ENCODE measurements at regions not wholly inside any gene's neighbourhood (a gene's known extent, or its start where the extent isn't known, plus 50 kb on each side); places are given as distances from the start of the nearest gene placed in this dataset.

DNA sequence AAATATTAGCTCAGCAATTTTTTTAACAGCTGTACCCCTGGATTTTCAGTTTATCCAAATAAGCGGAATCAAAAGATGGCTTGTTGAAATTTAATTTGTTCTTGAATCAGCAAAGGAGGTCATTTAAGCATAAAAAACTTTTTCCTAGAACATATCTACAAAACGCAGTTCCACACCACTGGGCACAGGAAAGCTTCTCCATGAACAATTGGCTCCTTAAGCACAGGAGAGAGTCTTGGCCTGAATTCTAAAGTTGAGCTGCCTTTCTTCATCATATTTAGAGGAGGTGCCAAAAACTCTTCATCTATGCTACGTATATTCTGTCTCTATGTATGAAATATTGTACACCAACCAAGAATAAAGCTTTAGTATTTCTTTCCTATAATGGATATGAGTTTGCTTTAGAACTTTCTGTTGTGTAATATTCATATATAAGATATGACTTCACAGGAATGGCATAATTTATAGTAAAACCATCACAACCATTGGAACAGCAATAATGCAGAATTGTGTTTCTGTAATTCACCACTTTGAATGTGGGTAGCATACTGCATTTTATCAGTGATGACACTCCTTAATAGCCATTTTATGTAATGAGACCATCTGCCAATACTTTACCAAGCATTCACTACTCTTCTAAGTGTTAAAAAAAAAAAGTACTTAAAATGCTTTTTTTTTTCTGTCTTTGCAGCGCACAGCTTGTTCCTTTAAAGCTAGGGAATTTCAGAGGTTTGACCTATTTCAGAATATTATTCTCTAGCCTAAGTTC is 263.7 kb downstream of the SLITRK6 start:
- no peak for DNase-seq

- DNase-seq = no peak
Measured at GRCh38 chr13:85533911-85534310, 265.3 kb downstream of the SLITRK6 start.

DNA sequence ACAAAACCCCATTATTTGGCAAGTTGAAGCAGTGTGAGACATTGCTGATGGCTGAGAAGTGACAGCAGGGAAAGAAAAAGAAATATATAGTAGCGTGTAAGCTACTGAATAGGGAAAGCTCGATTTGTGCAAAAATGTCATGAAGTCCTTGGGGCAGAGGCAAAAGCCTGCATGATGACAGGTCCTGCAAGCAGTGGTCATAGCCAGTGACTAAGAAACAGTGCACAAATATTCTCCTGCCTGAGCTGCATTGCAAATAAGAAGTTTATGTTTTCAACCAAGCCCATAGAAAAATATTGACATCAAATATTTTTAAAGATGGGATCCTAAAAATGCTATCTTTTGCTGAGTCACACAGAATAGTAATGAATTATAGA is 270.0 kb downstream of the SLITRK6 start:
- no peak for DNase-seq

GRCh38 chr13:85528491-85529217 is 270.6 kb downstream of the SLITRK6 start:
- peak; percentile 68 for DNase-seq

DNA sequence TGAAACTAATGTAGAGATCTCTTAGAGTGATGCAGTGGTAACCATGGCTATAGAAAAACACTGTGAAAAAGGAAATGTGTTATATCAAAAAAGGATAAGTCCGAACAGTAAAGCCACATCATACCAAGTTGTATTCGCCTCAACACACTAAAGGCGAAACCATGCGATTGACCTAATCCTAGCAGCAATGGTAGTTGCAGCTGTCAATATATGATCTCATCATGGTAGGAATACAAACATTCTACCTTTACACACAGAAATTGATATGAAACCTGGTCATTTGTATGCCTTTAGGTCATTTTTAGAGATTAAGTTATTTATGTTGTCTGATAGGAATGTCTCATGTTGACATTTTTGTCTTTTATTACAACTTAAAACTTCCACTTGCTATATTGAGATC is 271.9 kb downstream of the SLITRK6 start:
- peak; percentile 79 for DNase-seq

GRCh38 chr13:85525411-85525810 is 273.8 kb downstream of the SLITRK6 start:
- DNase-seq = no peak

DNA sequence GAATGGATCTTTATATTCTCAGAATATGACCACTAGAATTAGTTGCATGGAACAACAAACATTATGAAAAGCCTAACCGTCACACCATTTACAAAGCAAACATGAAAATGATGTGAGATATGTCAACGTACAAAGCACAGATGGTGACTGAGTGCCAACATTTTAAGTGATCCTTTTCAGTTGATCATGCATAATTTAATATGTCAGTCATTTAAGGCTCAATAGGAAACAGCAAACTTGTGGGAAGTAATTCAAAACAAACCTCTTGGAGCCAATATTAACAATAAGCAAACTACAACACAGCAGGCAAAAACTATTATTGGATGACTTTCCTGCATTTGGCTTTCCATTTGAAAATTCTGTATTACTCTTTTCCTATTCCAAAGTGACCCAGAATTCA is 277.6 kb downstream of the SLITRK6 start:
- DNase-seq = peak; percentile 100

DNA sequence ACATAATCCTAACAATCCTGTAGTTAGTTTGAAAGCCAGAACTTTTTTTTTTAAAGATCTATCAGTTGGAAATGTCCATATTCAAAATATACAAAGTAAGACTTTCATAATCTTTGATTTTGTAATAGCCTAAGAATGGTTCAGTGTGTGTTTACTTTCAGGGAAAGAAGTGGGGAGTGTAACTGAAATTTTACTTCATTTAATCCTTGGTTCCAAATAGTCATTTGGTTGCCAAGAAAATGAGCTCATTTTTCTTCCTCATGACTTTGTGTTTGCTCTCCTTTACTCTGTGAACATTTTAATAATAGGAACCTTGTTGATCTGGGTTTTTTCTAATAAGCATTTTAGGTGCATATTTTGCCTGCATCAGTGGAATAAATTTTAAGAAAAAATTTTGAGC is 278.8 kb downstream of the SLITRK6 start:
- peak; percentile 56 for DNase-seq

GRCh38 chr13:85519363-85519762 is 279.9 kb downstream of the SLITRK6 start:
- no peak for DNase-seq

DNA sequence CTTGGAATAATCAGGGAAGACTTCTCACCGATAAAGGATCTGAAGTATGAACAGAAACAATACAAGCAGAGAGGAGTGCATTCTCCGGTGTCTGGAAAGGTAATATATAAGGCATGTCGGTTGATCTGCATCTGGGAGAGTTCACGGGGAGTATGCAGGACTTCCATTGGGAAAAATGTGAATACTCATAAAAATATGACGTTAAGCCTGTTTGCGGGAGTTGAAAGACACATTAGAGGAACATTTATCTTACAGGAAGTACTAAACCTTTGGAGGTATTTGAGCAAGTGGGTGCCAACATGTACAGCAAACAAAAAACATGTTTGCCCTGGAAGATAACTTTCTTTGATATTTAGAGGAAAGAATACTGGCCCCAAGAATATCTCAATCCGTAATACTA is 286.8 kb downstream of the SLITRK6 start:
- DNase-seq = peak; percentile 63

DNA sequence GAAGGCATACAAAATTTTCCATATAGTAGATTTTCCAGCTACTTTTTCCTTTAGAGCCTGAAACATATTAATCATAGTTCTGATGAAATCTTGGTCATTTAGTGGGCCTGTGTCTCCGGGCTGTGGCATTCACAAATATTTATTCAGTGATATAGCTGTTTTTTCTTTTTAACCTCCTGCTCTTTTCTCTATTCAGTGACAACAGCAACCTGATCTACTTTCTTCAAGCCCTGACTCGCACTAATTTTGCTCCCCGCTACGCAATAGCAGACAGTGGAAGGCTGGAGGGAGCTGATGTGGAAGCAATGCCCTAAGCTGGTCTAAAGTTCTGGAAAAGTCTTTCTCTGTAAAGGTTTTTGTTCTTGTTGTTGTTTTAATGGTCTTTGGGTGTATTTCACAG is 289.7 kb downstream of the SLITRK6 start:
- peak; percentile 74 for DNase-seq

DNA sequence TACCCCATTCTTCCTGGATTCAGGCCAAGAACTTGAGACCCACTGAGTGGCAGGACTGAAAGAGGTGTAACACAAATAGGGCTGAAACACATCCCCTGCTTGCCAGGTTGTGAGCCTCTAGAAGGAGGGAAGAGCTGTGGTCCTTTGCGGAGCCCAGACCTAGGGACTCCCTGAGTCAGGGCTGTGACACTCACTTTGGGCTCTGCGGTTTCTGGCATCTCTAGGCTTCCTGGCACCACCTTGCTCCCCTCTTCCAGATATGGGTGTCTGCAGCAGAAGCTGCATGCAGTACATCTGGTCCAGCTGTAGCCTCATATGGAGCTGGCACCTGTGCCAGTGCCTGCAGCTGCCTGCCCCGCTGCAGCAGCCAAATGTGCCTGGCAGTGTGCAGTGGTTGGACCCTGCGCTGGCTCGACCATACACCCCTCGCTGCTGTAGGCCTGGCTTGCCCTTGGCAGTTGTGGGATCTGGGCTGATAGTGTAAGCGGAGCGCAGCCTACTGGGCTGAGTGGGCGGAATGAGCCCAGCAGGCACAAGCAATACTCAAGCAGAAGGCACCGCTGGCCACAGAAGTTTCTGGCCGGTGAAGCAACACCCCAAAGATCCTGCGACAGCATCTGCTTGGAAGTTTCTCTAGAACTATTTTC is 290.4 kb downstream of the SLITRK6 start:
- DNase-seq = peak; percentile 42

DNA sequence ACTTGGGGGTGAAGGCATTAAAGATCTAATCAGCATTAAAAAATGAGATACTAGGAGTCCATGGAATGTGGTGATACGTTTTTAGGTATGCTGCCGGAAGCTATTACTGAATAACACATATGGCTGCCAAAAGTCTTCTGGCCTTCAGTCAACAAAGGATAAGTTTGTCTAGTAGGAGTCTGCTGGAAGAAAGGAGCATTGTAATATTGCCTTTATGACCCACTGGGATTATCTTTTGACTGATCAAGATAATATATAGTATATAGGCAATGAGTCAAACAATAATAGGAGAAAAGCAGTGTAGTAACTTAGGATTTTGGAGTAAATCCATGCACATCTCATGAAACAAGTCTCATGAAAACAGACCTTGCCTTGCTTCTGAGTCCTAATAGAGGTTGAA is 295.4 kb downstream of the SLITRK6 start:
- no peak for DNase-seq

DNA sequence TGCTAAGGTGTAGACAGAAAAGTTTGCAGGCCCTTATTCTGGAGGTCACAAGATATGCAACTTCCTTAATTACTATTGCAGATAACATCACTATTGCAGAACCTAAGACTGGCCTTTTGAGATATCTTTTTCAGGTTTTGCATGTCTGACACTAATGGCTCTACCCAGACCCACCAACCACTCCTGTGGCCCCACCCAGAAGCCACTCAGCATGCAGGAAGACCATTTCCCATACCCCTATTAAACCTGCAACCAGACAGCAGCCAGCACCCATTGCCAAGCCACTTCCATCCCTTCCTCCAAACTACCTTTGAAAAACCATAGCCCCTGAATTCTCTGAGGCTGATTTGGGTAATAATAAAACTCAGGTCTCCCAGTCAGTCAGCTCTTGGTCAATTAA is 297.6 kb downstream of the SLITRK6 start:
- no peak for DNase-seq

DNA sequence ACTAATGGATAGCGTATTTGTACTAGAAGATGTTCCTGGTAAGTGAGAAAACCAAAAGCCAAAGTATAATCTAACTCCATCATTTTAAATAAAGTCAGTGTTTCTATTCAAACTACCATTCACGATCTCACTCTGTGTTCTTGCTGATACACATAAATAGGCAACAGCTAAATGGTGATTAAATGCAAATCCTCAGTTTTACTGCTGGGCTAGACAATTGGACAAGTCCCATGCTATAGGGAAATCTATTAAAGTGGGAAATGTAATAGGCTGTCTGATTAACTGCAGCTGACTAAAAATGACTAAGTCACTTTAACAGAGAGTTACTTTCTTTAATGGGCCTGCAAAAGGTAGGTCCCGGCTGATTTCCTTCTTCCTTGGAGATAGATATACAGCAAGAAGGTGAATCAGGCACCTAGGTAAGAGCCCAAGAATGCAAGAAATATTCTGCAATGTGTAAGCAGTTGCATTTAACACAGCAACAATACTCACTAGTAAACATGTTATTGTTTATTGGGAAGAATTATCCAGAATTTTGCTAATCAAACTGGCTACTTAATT is 298.4 kb downstream of the SLITRK6 start:
- DNase-seq = no peak

- no peak for DNase-seq
Measured at GRCh38 chr13:85498774-85499173, 300.4 kb downstream of the SLITRK6 start.

- no peak for DNase-seq
Measured at GRCh38 chr13:85497652-85498051, 301.6 kb downstream of the SLITRK6 start.

GRCh38 chr13:85492283-85492682 is 306.9 kb downstream of the SLITRK6 start:
- DNase-seq = no peak

GRCh38 chr13:85486663-85487062 is 312.6 kb downstream of the SLITRK6 start:
- no peak for DNase-seq

GRCh38 chr13:85473144-85473543 is 326.1 kb downstream of the SLITRK6 start:
- DNase-seq = no peak

GRCh38 chr13:85469320-85469719 is 329.9 kb downstream of the SLITRK6 start:
- no peak for DNase-seq

GRCh38 chr13:85462792-85463425 is 336.3 kb downstream of the SLITRK6 start:
- DNase-seq = no peak

GRCh38 chr13:85461621-85462020 is 337.6 kb downstream of the SLITRK6 start:
- no peak for DNase-seq

All from SHP77 treated with DMSO at 0.1 percent for 48 hours (cell line).